A673 (cell line): ENCODE measurements at regions not wholly inside any gene's neighbourhood (a gene's known extent, or its start where the extent isn't known, plus 50 kb on each side); places are given as distances from the start of the nearest gene placed in this dataset.

Experiments used
- BruUV-seq: library from RNA; stranded (reverse); fragments of 400-500 nt; replicated peaks from 2 replicates; lab custom pipeline; 2021; lab: Mats Ljungman, UMichigan
- CTCF ChIA-PET: fragments of 300-600 bp; sonication (Branson Sonifier 250); formaldehyde crosslinking; loops from one replicate; lab custom pipeline; 2022; ENCODE audit warnings: antibody characterized with exemption; lab: Charles Lee
- POLR2A ChIA-PET: fragments of 300-600 bp; sonication (Branson Sonifier 250); formaldehyde crosslinking; loops from one replicate; lab custom pipeline; 2022; ENCODE audit warnings: antibody characterized with exemption; ENCODE audit not compliant: low non-redundant PET; lab: Charles Lee
- DNase-seq: peaks from one replicate; pipeline ENCODE4 v3.0.0-alpha.2; 2015; ENCODE audit warnings: low spot score
- H3K27ac ChIP-seq: fragments of 200-600 bp; sonication (generic); 2 replicates; pipeline ENCODE4 v1.5.1; 2016; ENCODE audit warnings: mixed run types, low read depth, mild to moderate bottlenecking, mixed read lengths, antibody characterized with exemption, low read length; ENCODE audit not compliant: poor library complexity, severe bottlenecking
- H3K27me3 ChIP-seq: fragments of 200-600 bp; sonication (generic); replicated peaks from 2 replicates; pipeline ENCODE4 v1.6.1; 2017; ENCODE audit warnings: mixed run types, low read depth, mild to moderate bottlenecking, mixed read lengths, antibody characterized with exemption, low read length; ENCODE audit not compliant: insufficient read depth, poor library complexity
- H3K36me3 ChIP-seq: fragments of 200-600 bp; sonication (generic); 2 replicates; pipeline ENCODE4 v1.6.1; 2016; ENCODE audit warnings: mixed run types, mild to moderate bottlenecking, mixed read lengths, antibody characterized with exemption, low read length; ENCODE audit not compliant: insufficient read depth, poor library complexity, severe bottlenecking
- H3K4me1 ChIP-seq: fragments of 200-600 bp; sonication (generic); 2 replicates; pipeline ENCODE4 v1.6.1; 2017; ENCODE audit warnings: mixed run types, mild to moderate bottlenecking, mixed read lengths, antibody characterized with exemption, low read length; ENCODE audit not compliant: insufficient read depth, poor library complexity, severe bottlenecking
- H3K4me3 ChIP-seq: fragments of 200-600 bp; sonication (generic); 2 replicates; pipeline ENCODE4 v1.5.1; 2016; ENCODE audit warnings: low read depth, mixed run types, mild to moderate bottlenecking, mixed read lengths, low read length; ENCODE audit not compliant: poor library complexity, severe bottlenecking
- H3K9me3 ChIP-seq: fragments of 200-600 bp; sonication (generic); 2 replicates; pipeline ENCODE4 v1.6.1; 2016; ENCODE audit warnings: mixed run types, low read depth, mild to moderate bottlenecking, mixed read lengths, antibody characterized with exemption, low read length; ENCODE audit not compliant: poor library complexity, severe bottlenecking
- CTCF ChIP-seq: fragments of 300-800, 200-600 bp; sonication (generic); conservative IDR thresholded peaks from 2 replicates; pipeline ENCODE4 v1.5.1; 2017; ENCODE audit warnings: low read depth, mild to moderate bottlenecking, antibody characterized with exemption, low read length, moderate library complexity, mixed read lengths
- EZH2 ChIP-seq: fragments of 200-600 bp; sonication (generic); IDR thresholded peaks from 2 replicates; pipeline ENCODE4 v1.6.1; 2017; ENCODE audit warnings: borderline replicate concordance, low read depth, mild to moderate bottlenecking, mixed read lengths, antibody characterized with exemption, low read length; ENCODE audit not compliant: poor library complexity, severe bottlenecking
- intact Hi-C: fragments of 100-400 bp; cut with micrococcal nuclease; formaldehyde crosslinking; loops from one replicate; pipeline ENCODE4 v1.10.0; 2022; ENCODE audit not compliant: unreplicated experiment

- DNase-seq = no peak
- POLR2A ChIA-PET = no interaction called here
- CTCF ChIA-PET = interaction anchor here (0.9 kb wide), 1 partner anchor 1758 kb away, joined by 4 read pairs; no protein-coding TSS in a partner anchor
- H3K36me3 ChIP-seq = no peaks in the 10 kb centered on the region
- TF ChIP-seq CTCF (no peak), EZH2 (no peak)
- H3K4me1 ChIP-seq = no peaks in the 10 kb centered on the region
- H3K27me3 ChIP-seq = no peaks in the 10 kb centered on the region
- intact Hi-C loops = no loop called here
- no peak overlapping the region for H3K4me3 ChIP-seq
- no TSS peak for BruUV-seq
- no peak overlapping the region for H3K27ac ChIP-seq
- no peaks in the 10 kb centered on the region for H3K9me3 ChIP-seq
Measured at GRCh38 chr4:29619168-29619567, 1101.0 kb upstream of the PCDH7 start.

- ChIA-PET CTCF (no interaction called here), POLR2A (no interaction called here)
- Histone ChIP-seq H3K4me1 (no peaks in the 10 kb centered on the region), H3K36me3 (no peaks in the 10 kb centered on the region), H3K4me3 (no peak overlapping the region), H3K9me3 (no peaks in the 10 kb centered on the region), H3K27me3 (no peaks in the 10 kb centered on the region), H3K27ac (no peak overlapping the region)
- TF ChIP-seq CTCF (no peak), EZH2 (no peak)
- DNase-seq = no peak
- no TSS peak for BruUV-seq
- intact Hi-C loops = no loop called here
Measured at GRCh38 chr4:29632199-29632598, 1088.0 kb upstream of the PCDH7 start.

GRCh38 chr4:29636961-29637360 lies 1083.2 kb upstream of the PCDH7 start:
- no TSS peak for BruUV-seq
- TF ChIP-seq EZH2 = no peak
- TF ChIP-seq CTCF = no peak
- no peak for DNase-seq
- Histone ChIP-seq H3K4me3 (no peak overlapping the region), H3K36me3 (no peaks in the 10 kb centered on the region), H3K27me3 (no peaks in the 10 kb centered on the region), H3K27ac (no peak overlapping the region), H3K9me3 (no peaks in the 10 kb centered on the region), H3K4me1 (no peaks in the 10 kb centered on the region)
- POLR2A ChIA-PET = no interaction called here
- intact Hi-C loops = no loop called here
- CTCF ChIA-PET = no interaction called here
